Upper lobe of right lung (tissue), 1 donor: ENCODE measurements at regions not wholly inside any gene's neighbourhood (a gene's known extent, or its start where the extent isn't known, plus 50 kb on each side); places are given as distances from the start of the nearest gene placed in this dataset.
"Not testable (repeated sequence)": the region's sequence is repeated elsewhere in the genome, so short reads cannot be mapped to it uniquely, and the experiment has no call there.

Source experiments
- ATAC-seq: fragments of 200-7000 bp; cut with Tn5 transposase; one replicate; pipeline ENCODE4 v1.9.1; 2020; ENCODE audit warnings: mild to moderate bottlenecking, moderate library complexity
- DNase-seq: peaks from one replicate; pipeline ENCODE4 v3.0.0-alpha.2; 2020
- H3K27ac ChIP-seq: fragments of 200-600 bp; one replicate; pipeline ENCODE4 v1.8.0; 2022
- H3K27me3 ChIP-seq: fragments of 200-600 bp; one replicate; pipeline ENCODE4 v1.8.0; 2022; ENCODE audit warnings: mild to moderate bottlenecking
- H3K36me3 ChIP-seq: fragments of 200-600 bp; one replicate; pipeline ENCODE4 v1.8.0; 2022
- H3K4me1 ChIP-seq: fragments of 200-600 bp; one replicate; pipeline ENCODE4 v1.8.0; 2022
- H3K4me3 ChIP-seq: fragments of 200-600 bp; one replicate; pipeline ENCODE4 v1.8.0; 2022; ENCODE audit warnings: mild to moderate bottlenecking
- H3K9me3 ChIP-seq: fragments of 200-600 bp; one replicate; pipeline ENCODE4 v1.8.0; 2022
- intact Hi-C: fragments of 100-400 bp; cut with DNase I; formaldehyde crosslinking; loops from one replicate; pipeline ENCODE4 v1.11.0; 2022
- TF ChIP-seq, protein P1 (sequence below): fragments of 200-600 bp; IDR thresholded peaks from one replicate; pipeline ENCODE4 v1.8.0; 2022; ENCODE audit warnings: antibody characterized with exemption
- donor health status: DM: no; HTN: yes; CAD: no; lungs with severe emphysema.

DNA sequence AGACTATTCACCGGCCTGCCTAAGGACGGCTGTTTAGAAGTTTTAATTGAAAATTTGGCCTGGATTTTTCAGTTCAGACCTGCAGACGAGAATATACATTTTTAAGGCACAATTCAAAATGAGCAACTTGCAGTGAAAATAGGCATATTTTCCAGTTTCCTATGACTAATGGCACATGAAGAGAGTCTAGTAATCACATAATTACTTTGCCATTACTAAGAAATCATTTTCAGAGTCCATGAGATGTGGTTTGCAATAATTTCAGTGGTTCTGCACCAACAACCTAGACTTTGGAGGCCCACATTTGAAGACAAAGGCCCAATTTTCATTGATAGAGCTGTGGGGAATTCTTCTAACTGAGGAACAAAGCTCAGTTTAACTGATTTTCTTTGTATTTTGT lies 205.3 kb downstream of the SOX2 start:
- ATAC-seq = no peak
- intact Hi-C loops = no loop called here

DNA sequence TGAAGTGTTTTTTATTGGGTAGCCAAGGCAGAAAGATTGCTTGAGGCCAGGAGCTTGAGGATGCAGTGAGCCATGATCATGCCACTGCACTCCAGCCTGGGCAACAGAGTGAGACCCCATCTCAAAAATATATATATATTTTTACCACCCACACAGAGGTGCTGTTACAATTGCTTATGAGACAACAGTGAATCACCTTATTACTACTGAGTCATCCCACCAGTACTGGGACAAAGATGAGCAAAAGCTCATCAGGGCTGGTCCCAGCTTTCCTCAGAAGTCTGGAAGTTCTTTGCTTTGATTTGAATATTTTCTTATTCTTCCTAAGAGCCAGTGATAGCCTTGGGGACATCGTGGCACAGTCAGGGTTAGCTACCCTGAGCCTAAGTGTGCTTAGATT lies 207.7 kb downstream of the SOX2 start:
- no peaks in the 10 kb centered on the region for H3K4me1 ChIP-seq
- no peaks in the 10 kb centered on the region for H3K36me3 ChIP-seq
- TF ChIP-seq, protein P1, sequence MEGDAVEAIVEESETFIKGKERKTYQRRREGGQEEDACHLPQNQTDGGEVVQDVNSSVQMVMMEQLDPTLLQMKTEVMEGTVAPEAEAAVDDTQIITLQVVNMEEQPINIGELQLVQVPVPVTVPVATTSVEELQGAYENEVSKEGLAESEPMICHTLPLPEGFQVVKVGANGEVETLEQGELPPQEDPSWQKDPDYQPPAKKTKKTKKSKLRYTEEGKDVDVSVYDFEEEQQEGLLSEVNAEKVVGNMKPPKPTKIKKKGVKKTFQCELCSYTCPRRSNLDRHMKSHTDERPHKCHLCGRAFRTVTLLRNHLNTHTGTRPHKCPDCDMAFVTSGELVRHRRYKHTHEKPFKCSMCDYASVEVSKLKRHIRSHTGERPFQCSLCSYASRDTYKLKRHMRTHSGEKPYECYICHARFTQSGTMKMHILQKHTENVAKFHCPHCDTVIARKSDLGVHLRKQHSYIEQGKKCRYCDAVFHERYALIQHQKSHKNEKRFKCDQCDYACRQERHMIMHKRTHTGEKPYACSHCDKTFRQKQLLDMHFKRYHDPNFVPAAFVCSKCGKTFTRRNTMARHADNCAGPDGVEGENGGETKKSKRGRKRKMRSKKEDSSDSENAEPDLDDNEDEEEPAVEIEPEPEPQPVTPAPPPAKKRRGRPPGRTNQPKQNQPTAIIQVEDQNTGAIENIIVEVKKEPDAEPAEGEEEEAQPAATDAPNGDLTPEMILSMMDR = no peak
- no peaks in the 10 kb centered on the region for H3K27me3 ChIP-seq
- ATAC-seq = no peak
- intact Hi-C loops = no loop called here
- DNase-seq = no peak
- H3K9me3 ChIP-seq = no peaks in the 10 kb centered on the region
- H3K27ac ChIP-seq = no peak overlapping the region
- no peak overlapping the region for H3K4me3 ChIP-seq

More for the DNA sequence above, 205.3 kb downstream of the SOX2 start:
- no peak overlapping the region for H3K27ac ChIP-seq
- H3K36me3 ChIP-seq = no peaks in the 10 kb centered on the region
- TF ChIP-seq, protein P1 = no peak
- no peak overlapping the region for H3K4me3 ChIP-seq
- no peak for DNase-seq
- H3K9me3 ChIP-seq = no peaks in the 10 kb centered on the region
- H3K27me3 ChIP-seq = no peaks in the 10 kb centered on the region
- no peaks in the 10 kb centered on the region for H3K4me1 ChIP-seq

DNA sequence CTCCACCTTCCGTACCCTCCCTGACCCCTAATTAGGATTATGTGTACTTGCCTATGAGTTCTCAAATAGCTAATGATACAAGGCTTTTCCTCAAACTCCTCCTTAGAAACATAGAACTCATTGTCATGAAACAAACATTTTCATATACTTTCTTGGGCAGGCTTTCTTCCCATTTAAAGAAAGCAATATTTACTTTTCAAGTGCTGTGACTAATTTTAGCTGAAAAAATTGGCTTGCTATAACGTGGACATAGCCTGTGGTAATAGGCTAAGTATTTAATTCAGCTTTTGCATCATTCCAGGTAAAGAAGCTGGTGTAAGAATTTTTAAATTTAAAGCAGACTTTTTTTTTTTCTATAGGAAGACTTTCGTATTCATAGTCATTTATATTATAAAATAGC lies 208.7 kb downstream of the SOX2 start:
- Histone ChIP-seq H3K27ac (no peak overlapping the region), H3K4me1 (no peaks in the 10 kb centered on the region), H3K4me3 (no peak overlapping the region), H3K9me3 (no peaks in the 10 kb centered on the region), H3K36me3 (no peaks in the 10 kb centered on the region), H3K27me3 (no peaks in the 10 kb centered on the region)
- DNase-seq (no peak), ATAC-seq (no peak)
- intact Hi-C loops = no loop called here
- TF ChIP-seq, protein P1 = no peak

DNA sequence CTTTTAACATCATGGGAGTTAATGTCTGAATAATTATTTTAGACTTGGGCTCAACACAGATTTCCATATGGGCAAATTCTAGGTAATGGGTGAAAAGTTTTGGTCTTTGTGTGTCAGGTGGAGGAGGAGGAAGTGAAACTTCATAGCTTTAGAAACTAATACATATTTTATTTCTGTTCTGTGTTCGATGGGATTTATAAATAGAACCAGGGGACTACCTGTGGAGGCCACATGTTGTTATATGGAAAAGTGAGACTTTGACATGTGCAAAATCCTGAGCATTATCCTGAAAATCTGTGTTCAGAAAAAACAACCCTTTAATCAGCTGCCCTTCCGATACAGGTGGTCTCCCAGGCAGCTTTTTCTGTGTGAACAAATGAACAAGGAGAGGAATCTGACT lies 209.5 kb downstream of the SOX2 start:
- ATAC-seq (no peak), DNase-seq (no peak)
- no peaks in the 10 kb centered on the region for H3K27me3 ChIP-seq
- TF ChIP-seq, protein P1 = no peak
- H3K27ac ChIP-seq = no peak overlapping the region
- no peaks in the 10 kb centered on the region for H3K36me3 ChIP-seq
- no peaks in the 10 kb centered on the region for H3K9me3 ChIP-seq
- H3K4me1 ChIP-seq = no peaks in the 10 kb centered on the region
- intact Hi-C loops = no loop called here
- no peak overlapping the region for H3K4me3 ChIP-seq

DNA sequence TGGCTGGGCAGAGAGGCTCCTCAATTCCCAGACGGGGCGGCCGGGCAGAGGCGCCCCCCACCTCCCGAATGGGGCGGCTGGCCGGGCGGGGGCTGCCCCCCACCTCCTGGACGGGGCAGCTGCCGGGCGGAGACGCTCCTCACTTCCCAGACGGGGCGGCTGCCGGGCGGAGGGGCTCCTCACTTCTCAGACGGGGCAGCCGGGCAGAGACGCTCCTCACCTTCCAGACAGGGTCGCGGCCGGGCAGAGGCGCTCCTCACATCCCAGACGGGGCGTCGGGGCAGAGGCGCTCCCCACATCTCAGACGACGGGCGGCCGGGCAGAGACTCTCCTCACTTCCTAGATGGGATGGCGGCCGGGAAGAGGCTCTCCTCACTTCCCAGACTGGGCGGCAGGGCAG lies 214.1 kb downstream of the SOX2 start:
- H3K36me3 ChIP-seq, H3K9me3 ChIP-seq, DNase-seq, H3K27me3 ChIP-seq, H3K4me3 ChIP-seq, H3K27ac ChIP-seq, H3K4me1 ChIP-seq, ATAC-seq, intact Hi-C loops: not testable (repeated sequence)

DNA sequence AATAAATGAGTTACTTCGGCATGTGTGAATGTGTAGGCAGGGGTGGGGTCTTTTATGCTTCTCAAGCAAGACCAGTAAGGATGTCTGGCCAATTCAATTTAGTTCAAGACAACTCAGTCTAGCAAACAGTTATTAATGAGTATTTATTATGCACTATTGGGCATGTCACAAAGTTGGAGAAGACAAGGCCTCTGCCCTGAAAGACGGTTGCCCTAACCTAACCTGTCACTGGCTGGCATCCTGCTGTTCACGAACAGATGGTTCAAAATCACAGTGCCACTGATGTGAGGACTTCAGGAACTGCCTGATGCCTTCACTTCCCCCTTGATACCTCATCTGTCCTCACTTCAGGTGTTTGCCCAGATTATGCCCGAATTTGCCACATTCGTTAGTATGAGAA lies 217.8 kb downstream of the SOX2 start:
- ATAC-seq = no peak
- no peaks in the 10 kb centered on the region for H3K4me1 ChIP-seq
- no peaks in the 10 kb centered on the region for H3K36me3 ChIP-seq
- no peak overlapping the region for H3K27ac ChIP-seq
- TF ChIP-seq, protein P1 = no peak
- H3K9me3 ChIP-seq = no peaks in the 10 kb centered on the region
- H3K4me3 ChIP-seq = no peak overlapping the region
- DNase-seq = no peak
- intact Hi-C loops = no loop called here
- H3K27me3 ChIP-seq = no peaks in the 10 kb centered on the region
